ENCODE measurements at regions not wholly inside any gene's neighbourhood (a gene's known extent, or its start where the extent isn't known, plus 50 kb on each side); places are given as distances from the start of the nearest gene placed in this dataset.

GRCh38 chr17:36765436-36766043, 164.2 kb downstream of the MRM1 start:
- Histone ChIP-seq H3K27me3 (ENCODE audit: control insufficient read depth, insufficient read depth, low read length) (no peaks in the 10 kb centered on the region), H3K36me3 (ENCODE audit: control insufficient read depth, insufficient read depth, low read length) (no peaks in the 10 kb centered on the region), H3K4me3 (ENCODE audit: low read depth, low read length) (no peak overlapping the region)
- FAIRE-seq (no peak), DNase-seq (ENCODE audit: low read depth) (no peak)
- no peak for TF ChIP-seq CTCF (IDR thresholded peaks at IDR 0.05; ENCODE audit: insufficient read depth, low read length, severe bottlenecking)

- Histone ChIP-seq H3K27me3 (ENCODE audit: control insufficient read depth, insufficient read depth, low read length) (no peaks in the 10 kb centered on the region), H3K36me3 (ENCODE audit: control insufficient read depth, insufficient read depth, low read length) (no peaks in the 10 kb centered on the region), H3K4me3 (ENCODE audit: low read depth, low read length) (no peak overlapping the region)
- DNase-seq (ENCODE audit: low read depth): no peak
- TF ChIP-seq CTCF (IDR thresholded peaks at IDR 0.05; ENCODE audit: insufficient read depth, low read length, severe bottlenecking): no peak
- no peak for FAIRE-seq
Observed at GRCh38 chr17:36768394-36768793, 167.0 kb downstream of the MRM1 start.

GRCh38 chr17:36773039-36773438, 164.2 kb upstream of the LHX1 start:
- no peak for TF ChIP-seq CTCF (IDR thresholded peaks at IDR 0.05; ENCODE audit: insufficient read depth, low read length, severe bottlenecking)
- no peak for FAIRE-seq
- Histone ChIP-seq H3K36me3 (ENCODE audit: control insufficient read depth, insufficient read depth, low read length) (no peaks in the 10 kb centered on the region), H3K27me3 (ENCODE audit: control insufficient read depth, insufficient read depth, low read length) (no peaks in the 10 kb centered on the region), H3K4me3 (ENCODE audit: low read depth, low read length) (no peak overlapping the region)
- DNase-seq (ENCODE audit: low read depth): no peak

GRCh38 chr17:36777118-36777517, 160.2 kb upstream of the LHX1 start:
- H3K36me3 ChIP-seq (ENCODE audit: control insufficient read depth, insufficient read depth, low read length): no peaks in the 10 kb centered on the region
- no peak overlapping the region for H3K4me3 ChIP-seq (ENCODE audit: low read depth, low read length)
- DNase-seq (ENCODE audit: low read depth) (peak; percentile 20), FAIRE-seq (no peak)
- no peak for TF ChIP-seq CTCF (IDR thresholded peaks at IDR 0.05; ENCODE audit: insufficient read depth, low read length, severe bottlenecking)
- H3K27me3 ChIP-seq (ENCODE audit: control insufficient read depth, insufficient read depth, low read length): peaks cover 2% of the 10 kb centered on the region

- DNase-seq (ENCODE audit: low read depth) (no peak), FAIRE-seq (no peak)
- TF ChIP-seq CTCF (IDR thresholded peaks at IDR 0.05; ENCODE audit: insufficient read depth, low read length, severe bottlenecking): no peak
- H3K36me3 ChIP-seq (ENCODE audit: control insufficient read depth, insufficient read depth, low read length): no peaks in the 10 kb centered on the region
- no peak overlapping the region for H3K4me3 ChIP-seq (ENCODE audit: low read depth, low read length)
- peaks cover 2% of the 10 kb centered on the region for H3K27me3 ChIP-seq (ENCODE audit: control insufficient read depth, insufficient read depth, low read length)
Observed at GRCh38 chr17:36778448-36778847, 158.8 kb upstream of the LHX1 start.

GRCh38 chr17:36779550-36779949, 157.7 kb upstream of the LHX1 start:
- no peak for TF ChIP-seq CTCF (IDR thresholded peaks at IDR 0.05; ENCODE audit: insufficient read depth, low read length, severe bottlenecking)
- H3K27me3 ChIP-seq (ENCODE audit: control insufficient read depth, insufficient read depth, low read length): peaks cover 2% of the 10 kb centered on the region
- DNase-seq (ENCODE audit: low read depth) (no peak), FAIRE-seq (no peak)
- H3K4me3 ChIP-seq (ENCODE audit: low read depth, low read length): no peak overlapping the region
- H3K36me3 ChIP-seq (ENCODE audit: control insufficient read depth, insufficient read depth, low read length): no peaks in the 10 kb centered on the region

All from bronchial epithelial cell (primary cell).